Amniotic epithelial cell (primary cell): ENCODE measurements at regions not wholly inside any gene's neighbourhood (a gene's known extent, or its start where the extent isn't known, plus 50 kb on each side); places are given as distances from the start of the nearest gene placed in this dataset.

Experiments used
- DNase-seq: peaks from one replicate; pipeline ENCODE4 v3.0.0-alpha.2; 2010; ENCODE audit warnings: low read depth

DNA sequence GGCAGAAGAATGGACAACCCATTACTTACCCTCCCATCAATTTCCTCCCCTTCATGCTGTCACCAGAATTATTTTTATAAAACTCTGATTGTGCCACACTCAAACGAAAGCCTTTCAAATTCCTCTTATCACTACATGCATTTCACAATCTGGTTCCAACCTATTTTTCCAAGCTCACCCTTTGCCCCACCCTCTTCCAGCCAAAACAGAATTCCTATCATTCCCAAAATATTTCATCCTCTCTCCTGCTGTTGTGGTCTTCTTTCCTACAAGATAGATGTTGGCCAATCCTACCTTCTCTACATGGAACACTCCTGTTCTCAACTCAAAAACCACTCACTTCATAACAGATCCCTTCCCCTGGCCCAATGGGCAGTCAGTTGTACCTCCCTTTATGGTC is 111.5 kb downstream of the ELAPOR2 start:
- no peak for DNase-seq

DNA sequence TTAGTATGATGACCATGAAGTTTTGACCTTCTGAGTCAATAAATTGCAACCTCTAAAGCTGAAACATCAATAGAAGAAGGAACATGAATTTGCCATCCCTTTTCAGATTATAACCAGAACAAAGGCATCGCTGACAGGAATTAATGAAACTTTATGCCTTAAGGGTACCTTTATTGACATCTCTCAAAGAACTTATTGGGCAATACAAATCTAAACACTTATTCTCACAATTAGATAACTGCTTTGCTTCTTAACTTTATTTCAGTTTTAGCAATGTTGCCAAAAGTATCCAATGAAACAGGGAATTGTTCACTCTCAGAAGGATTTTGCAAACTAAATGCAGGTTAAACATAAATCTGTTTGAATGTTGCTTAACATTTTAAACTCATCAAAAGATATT is 116.0 kb downstream of the ELAPOR2 start:
- DNase-seq, result no peak

DNA sequence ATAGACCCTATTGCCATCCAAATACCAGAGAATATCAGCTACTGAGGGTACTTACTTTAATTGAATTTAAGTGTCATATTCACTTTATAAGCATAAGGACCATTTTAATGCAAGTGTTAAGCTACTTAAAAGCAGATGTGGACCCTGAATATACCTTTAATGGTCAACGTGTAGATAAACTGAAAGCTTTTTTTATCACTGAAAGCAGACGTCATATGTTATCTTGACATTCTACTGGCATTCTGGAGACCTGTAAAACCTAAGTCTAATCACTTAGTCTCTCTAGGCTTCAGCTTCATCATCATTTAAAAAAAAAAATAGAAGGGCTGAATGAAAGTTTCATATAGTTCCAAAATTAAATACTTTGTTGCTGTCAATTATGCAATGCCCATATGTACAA is 116.5 kb downstream of the ELAPOR2 start:
- no peak for DNase-seq

DNA sequence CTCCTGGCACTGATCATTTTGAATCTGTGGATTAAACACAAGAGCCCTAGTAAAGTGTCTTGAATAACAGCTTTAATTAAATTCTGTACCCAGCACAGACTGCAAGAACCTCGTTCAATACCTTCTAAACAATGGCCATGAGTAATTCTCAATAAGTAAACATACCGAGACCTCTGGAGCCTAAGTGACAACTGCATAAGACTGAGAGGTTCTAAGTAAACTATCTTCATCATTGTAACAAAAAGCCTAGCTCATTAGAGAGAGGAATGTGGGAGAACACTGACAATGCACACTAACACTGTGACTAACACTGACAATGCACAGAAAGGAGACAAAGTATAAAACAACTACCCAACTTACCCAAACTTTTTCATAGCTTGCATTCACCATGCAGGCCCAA is 117.4 kb downstream of the ELAPOR2 start:
- no peak for DNase-seq

DNA sequence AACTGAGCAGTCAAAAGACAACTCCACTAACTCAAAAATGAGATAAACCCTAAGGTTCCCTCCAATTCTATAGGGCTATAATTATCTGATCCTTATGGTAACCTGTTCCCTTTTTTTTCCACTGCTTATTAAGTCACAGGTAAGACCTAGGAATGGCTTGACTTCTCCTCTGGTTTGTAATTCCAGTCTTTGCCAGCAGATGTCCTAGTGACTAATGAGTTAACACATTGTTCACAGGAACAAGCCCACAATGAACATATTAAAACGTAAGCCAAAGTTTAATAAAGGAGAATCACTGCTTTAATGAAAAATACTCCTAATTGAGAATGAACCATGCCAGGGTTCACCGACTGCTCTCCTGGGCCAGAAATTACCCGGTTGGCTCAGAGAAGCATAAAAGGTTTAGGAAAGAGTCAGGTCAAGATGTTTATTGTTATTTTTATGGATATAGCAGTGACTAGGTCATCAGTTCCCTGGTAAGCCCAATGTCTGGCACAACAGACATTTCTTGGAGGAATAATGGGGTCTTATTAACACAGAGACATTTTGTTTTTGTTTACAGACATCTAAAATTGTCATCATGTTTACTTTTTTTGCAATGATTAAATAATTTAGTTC is 120.1 kb downstream of the ELAPOR2 start:
- peak; percentile 62 for DNase-seq

DNA sequence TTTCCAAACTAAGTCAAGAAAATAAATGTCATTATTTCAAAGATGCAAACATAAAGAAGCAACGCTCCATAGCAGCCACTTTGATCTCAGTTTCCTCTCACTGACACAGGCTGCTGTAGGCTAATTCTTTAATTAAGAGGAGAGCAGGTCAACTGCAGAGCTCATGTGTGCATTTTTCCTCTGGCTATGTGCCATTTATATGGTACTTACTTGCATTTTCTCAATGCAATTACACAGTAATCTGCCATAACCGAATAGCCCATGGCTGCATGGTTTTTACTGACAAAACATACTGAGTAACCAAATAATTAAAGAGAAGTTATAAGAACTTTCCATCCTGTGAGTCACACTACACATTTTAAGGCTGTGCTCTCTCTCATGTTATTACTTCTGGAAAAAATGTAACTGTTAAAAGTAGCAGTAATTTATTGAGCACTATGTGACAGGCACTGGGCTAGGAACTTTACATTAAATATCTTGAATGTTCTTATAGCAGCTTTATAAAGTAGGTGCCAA is 122.0 kb downstream of the ELAPOR2 start:
- DNase-seq, result no peak

DNA sequence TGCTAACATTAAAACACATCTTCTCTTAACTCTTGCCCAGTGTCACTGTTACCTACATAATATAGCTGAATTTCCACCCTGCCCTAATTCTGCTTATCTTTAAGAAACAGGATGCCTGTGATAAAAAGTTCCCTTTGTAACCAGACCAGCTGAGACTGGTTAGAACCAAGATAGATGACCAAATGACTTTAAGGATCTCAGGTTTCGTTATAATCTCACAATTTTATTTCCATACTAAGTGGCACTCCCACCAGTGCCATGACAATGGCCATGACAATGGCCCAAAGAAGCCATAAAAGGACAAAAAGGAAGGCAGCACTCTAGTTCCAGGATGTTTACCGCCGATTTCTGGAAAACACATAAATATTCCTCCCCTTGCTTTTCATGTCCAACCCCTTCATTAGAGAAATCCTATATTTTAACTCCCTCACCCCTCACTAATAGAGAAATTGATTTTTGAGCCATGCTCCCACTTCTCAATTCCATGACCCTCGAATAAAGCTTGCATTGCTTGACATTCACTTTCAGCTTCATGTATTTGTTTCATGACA is 126.1 kb downstream of the ELAPOR2 start:
- DNase-seq, result no peak

DNA sequence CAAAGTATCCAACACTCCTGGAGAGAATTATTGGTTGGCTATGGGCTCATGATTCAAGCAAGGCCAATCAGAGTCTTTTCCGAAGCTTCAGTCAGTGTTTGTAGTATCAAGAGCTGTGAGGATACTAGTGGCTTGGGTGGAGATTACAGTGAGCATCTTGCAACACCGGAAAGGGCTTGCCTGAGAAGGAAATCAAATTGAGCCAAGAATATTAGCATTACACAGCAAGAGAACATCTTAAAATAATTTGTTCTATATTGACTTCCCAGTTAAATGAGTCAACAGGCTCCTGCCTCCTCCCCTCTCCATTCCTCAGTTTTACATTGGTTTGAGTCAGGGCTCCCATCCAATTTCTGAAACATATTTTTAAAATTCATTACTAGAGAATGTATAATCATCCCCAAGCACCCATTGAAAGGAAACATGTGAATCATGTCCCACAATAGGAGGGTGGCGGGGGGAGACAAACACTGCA is 127.4 kb downstream of the ELAPOR2 start:
- DNase-seq, result peak; percentile 65

DNA sequence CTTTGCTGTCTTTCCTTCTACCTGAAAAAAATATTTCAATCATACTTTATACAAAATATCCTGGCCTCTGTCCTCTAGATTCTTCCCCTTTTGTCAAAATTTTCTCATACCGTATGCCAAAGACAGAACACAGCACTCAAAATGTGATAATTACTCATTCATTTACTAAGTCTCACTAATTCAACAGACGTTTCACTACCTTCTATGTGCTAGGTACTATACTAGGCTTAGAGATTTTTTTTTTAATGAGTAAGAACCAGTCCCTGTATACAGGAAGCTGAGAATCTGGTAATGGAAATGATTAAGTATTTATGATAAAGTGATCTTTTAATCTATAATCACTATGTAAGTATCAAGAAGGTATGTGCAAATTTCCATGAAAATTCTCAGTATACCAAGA is 128.0 kb downstream of the ELAPOR2 start:
- no peak for DNase-seq

DNA sequence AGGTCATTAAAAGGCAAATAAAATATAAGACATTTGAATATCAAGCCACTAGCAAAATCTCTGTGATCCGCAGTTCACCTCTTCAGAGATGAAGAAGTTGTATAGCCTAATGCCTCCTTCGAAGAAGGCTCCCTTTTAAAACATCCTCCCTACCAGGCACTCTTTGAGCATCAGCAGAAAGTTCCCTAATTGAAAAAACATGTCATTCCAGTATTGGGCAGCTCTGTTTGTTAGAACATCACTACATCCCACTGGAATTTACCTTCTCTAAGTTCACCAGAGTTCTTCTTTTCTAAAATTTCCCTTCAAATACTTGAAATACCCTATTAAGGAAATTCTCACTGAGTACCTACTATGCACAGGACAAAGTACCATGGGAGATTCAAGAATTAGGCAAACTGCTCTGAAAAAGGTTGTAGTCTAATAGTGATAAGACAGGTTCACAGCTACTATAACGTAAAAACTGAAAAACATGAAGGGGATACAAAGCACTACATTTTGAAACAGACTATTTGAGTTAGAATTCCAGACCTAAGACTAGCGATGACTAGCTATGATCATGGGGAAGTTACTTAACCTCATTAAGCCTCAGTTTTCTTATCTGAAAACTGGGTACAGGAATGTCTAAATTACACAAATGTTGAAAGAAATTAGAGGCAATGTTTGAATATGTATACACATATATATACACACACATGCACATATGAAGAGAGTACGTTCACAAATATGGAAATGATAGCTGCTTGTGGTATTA is 128.7 kb downstream of the ELAPOR2 start:
- DNase-seq, result no peak

DNA sequence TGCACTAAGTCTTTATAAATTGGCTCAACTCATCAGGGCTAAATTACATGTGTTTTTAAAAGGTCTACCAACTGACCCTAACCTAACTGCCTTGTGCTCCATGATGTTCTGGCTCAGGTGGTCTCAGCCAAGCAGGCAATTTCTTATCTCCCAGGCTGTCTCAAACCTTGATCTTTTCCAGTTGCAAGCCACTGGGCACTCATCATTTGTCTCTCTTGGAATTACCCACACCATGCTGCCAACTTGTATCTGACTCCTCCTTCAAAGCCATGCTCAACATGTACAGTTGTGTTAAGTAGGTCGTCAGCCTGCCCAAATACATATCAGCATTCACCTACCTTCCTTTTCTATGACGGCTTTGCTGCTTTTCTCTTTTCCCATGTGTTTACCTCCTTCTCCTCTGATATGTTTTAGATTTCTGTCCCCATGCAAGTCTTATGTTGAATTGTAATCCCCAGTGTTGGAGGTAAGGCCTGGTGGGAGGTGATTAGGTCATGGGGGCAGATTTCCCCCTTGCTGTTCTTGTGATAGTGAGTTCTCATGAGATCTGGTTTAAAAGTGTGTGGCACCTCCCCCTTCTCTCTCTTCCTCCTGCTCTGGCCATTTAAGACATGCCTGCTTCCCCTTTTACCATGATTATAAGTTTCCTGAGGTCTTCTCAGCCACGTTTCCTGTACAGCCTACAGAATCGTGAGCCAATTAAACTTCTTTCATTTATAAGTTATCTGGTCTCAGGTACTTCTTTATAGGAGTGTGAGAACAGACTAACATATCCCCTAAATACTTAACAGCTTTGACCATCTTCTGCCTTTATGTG is 130.0 kb downstream of the ELAPOR2 start:
- DNase-seq, result no peak

DNA sequence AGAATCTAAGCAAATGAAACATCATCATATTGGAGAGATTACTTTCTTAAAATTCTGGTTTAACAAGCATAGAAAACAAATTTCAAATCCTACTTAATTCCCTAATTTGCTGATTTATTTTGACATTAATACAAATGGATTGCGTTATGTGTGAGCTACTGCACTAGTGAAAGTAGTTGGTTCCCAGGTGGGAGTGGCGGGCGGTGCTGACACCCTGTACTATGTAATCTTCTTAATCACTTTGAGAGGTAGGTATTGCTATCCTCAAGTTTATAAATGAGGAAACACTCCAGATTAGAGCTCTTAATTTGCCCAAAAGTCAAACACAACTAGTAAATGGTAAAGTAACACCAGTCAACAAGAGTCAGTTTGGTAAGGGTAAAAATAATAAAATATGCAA is 131.1 kb downstream of the ELAPOR2 start:
- no peak for DNase-seq

DNA sequence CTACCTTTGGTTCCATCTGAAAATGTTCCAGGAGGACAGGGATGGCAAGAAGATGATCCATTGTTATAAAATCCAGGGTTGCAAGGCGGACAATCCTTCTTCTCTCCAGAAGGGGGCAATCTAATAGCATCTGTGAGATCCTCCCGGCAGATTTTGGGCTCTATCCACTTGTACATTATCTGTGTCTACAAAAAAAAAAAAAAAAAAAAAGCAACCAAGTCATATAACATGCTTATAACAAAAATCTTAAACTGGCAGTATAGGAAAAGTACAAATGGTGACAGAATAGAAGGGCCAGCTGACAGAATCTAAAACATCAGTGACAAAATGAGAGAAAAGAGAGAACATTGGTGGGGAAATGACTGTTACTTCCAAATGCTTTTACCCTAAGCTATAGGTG is 132.7 kb downstream of the ELAPOR2 start:
- DNase-seq, result peak; percentile 37

DNA sequence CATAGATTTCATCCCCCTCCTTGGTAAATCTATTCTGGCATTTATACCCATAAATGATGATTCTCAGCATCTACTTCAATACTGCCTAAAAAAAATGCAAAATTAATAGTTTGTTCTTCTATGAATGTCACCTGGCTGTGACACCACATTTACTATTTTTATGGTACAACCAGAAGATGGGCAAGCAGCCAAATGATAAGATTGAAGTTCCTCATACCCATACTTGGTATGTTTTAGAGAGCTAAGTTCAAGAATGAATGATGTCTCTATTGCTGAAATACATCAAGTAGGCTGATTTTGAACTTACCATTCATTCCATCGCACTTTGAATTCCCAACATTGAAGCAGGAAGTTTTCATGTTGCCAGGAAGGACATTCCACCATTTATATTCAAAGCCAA is 134.2 kb downstream of the ELAPOR2 start:
- no peak for DNase-seq

DNA sequence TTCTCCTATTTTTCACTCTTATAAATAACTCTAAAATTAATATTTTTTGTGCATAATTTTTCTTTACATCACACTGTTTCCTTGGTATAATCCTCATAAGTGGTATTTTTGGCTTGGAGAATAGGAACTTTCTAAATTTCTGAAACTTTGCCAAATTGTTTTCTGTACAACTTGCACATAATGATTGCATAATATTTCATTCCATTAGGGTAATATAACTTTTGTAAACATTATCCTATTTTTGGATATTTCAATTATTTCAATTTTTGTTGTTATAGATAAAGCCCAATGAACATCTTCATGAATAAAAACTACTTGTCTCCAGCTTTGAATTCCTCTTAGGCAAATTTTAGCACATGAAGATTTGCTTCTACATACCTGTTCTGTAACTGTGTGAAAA is 135.9 kb downstream of the ELAPOR2 start:
- DNase-seq, result no peak

DNA sequence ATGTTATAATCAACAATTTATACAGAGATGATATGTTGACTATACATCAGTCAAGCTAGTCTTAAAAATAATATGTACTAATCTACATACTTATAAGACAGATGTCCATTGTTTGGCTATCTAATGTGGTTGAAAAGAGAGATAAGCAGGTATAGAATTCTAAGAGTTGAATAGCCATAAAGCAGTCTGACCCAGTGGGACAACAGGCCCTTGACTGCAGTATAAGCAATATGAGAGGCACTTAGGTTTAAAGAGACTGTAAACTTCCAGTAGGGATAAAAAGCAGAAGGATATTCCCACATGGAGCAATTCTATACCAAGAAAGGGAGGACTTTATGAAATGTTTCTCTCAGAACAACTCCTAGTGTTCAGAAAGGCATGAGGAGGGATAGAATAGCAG is 139.3 kb downstream of the ELAPOR2 start:
- no peak for DNase-seq

DNA sequence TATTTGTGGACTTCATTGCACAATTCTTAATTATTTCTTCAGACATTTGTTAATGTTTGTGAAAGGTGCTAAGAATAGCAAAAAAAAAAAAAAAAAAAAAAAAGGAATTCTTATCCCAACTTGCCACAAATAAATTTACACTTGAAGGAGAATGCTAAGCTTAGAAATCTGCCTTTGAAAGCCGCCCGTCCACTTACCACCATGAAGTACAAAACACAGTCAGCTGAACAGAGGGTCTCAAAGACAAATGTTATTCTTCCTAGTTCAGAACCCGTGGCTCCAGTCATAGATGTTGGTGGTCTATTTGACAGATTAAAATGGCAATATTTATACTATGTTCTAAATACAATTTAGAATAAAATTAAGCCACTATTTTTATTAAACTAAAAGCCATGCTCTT is 141.2 kb downstream of the ELAPOR2 start:
- no peak for DNase-seq

DNA sequence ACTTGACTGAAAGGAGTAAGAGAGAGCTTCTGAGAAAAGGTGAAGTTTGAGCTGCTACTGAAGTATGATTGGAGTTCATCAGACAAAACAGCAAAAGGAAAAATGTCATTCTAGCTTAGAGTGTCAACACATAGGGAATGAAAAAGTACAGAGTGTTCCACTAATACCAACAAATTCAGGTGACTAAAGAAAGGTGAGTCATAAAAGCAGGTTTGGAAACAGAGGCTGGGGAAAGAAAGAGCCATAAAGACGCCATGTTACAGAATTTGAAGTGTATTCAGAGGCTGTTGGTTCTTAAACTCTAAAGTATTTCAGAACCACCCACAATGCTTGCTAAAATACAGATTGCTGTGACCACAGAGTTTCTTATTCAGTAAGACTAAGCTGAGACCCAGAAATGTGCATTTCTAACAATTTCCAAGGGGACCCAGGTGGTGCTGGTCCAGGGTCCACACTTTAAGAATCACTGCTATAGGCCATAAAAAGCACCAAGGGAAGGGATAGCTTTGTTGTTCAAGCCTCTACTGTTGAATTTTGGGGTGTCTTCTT is 143.1 kb downstream of the ELAPOR2 start:
- no peak for DNase-seq

DNA sequence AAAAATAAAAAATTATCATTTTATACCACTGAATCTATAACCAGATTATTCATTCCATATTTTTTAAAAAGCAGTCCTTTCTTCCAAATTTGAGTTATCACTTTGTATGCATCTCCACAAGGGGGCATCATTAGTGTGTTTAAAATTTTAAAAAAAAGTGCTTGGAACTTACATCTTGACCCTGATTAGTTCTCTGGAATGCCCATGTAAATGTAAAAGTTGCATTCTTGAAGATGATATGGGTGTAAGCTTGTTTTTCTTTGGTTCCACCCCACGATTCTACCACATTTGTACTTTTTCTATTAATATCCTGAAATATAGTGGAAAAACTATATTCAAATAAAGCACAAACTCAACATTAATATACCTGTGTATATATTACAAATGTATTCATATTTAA is 144.9 kb downstream of the ELAPOR2 start:
- peak; percentile 7 for DNase-seq
